ENCODE measurements at regions not wholly inside any gene's neighbourhood (a gene's known extent, or its start where the extent isn't known, plus 50 kb on each side); places are given as distances from the start of the nearest gene placed in this dataset.
"Not testable (repeated sequence)": the region's sequence is repeated elsewhere in the genome, so short reads cannot be mapped to it uniquely, and the experiment has no call there.

DNA sequence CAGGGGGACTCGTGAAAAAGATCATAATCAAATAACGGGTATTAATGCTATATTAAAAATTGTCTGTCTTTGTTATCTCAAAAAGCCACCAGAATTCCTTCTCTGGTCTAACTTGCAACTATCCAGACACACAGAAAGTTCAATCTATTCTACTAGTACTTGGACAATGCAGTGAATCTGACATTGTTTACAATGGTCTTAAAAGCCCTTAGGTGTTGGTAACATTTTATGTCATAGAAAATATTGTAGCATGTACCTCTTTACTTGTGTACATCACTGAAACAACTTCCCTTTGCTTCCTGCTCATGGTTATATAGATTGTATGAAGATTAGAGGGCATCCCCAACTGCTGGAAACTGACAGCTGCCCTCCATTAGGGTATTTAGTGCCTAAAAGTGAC, 71.1 kb upstream of the PPP3CA start:
- DNase-seq (ENCODE audit: low read depth) = no peak

DNA sequence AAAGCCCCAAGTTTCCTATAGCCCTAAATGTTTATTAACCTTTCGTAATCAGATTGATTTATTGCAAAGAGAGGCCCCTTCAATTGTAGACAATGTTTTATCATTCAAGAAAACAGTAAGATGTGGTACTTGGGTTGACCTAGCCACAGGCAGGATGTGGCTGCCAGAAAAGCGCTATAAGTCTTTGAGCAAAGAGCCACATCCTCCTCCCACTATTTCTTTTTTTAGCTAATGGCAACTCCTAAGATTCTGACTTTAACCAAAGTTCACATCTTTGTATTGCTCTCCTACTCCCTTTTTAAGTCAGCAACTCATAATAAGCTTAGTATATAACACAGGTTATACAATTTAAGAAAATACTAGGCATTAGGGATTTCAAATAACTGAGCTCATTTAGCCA, 70.7 kb upstream of the PPP3CA start:
- DNase-seq (ENCODE audit: low read depth) = no peak

DNA sequence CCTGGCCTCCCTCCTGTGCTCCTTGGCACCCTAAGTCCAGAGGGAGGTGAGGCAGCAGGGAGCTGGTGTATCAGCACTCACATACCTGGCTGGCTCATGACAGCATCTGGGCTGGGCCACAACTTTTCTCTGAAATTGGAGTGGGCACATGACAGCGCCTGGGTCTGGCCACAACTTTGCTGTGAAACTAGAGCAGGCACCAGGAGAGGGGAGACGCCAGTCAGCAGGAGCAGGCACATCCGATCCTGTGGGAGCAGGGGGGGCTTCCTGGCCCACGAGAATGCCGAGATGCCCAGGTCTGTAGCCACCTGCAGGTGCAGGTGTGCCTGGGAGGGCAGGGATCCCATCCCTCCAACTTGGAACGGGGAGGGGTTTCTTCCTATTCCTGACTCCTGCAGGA, 69.7 kb upstream of the PPP3CA start:
- no peak for DNase-seq (ENCODE audit: low read depth)

DNA sequence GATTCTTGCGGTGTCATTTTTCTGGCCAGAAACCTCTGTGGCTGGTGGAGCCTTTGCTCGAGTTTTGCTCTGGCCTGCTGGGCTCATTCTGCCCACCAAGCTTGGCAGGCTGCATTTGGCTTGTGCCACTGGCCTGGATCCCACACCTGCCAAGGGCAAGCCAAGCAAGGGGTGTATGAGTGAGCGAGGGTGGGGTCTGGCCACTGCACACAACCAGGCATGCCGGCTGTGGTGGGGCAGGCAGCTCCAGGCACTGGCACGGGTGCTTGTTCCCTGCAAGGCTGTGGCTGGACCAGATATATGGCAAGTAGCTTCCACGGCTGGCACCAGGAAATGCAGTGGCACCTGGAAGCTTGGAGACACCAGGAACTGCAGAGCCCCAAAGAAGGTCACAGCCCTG, 68.6 kb upstream of the PPP3CA start:
- DNase-seq (ENCODE audit: low read depth) = no peak

DNA sequence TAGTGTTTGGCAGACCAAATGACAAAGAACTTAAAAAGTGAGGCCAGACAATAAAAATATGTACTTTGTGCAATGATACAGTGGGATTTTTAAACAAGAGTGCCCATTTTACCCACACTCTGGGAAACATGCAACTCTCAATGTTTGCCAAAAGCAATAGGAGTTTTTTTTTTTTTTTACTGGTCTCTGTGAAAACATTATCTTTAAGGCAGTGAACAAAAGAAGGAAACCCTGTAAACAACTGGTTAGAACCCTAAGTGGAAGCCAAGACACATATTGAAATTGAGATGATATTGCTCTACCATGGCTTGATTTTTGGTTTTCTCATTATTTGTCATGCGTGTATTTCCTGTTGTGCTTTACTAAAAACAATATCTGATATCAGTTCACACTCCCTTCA, 67.2 kb upstream of the PPP3CA start:
- DNase-seq (ENCODE audit: low read depth) = no peak

DNA sequence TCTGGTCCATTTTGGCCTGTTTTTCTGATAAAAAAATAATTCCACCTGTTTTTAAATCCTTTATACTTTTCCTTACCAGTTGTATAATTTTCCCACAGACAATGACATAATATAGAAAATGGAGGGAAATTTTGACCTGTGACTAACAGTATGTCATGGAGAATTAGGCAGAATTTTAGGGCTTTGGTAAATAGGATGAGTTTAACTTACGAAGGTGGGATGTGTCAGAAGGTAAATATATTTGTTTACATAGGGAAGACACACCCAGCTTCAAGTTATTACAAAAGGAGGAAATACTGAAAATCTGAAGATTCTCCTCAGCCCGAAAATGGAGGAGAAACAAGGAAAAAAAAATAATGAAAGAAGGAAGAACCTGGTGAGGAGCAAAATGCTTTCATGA, 64.6 kb upstream of the PPP3CA start:
- no peak for DNase-seq (ENCODE audit: low read depth)

DNA sequence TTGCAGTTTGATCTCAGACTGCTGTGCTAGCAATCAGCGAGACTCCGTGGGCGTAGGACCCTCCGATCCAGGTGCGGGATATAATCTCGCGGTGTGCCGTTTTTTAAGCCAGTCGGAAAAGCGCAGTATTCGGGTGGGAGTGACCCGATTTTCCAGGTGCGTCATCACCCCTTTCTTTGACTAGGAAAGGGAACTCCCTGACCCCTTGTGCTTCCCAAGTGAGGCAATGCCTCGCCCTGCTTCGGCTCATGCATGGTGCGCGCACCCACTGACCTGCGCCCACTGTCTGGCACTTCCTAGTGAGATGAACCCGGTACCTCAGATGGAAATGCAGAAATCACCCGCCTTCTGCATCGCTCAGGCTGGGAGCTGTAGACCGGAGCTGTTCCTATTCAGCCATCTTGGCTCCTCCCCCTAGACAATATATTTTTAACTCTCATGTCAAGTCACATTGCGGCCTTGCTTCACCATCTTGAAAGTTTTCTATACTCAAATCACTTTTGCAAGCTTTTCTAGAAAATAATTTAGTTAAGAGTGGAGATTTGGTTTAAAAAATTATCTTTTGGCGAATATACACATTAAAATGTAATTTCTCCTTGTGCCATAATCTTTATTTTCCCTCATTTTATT, 64.1 kb upstream of the PPP3CA start:
- DNase-seq (ENCODE audit: low read depth) = not testable (repeated sequence)

DNA sequence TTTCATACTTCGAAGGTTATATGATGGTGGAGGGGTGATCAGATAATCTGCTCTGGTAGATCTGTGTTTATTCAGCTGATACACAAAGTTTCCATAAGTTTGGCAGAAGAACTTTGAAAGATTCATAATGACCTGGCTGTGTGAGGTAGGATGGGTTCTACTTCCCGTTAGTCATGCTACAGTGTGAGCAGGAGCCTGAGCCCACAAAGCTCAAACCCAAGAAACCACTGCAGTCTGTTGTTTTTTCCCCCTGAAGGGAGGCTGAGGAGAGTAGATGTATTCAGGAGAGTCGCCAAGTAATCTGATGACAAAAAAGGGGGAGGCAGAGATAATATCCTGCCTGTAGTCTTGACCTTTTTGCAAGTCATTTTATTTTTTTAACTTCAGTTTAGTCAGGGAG, 52.8 kb upstream of the PPP3CA start:
- DNase-seq (ENCODE audit: low read depth) = peak; percentile 76

DNA sequence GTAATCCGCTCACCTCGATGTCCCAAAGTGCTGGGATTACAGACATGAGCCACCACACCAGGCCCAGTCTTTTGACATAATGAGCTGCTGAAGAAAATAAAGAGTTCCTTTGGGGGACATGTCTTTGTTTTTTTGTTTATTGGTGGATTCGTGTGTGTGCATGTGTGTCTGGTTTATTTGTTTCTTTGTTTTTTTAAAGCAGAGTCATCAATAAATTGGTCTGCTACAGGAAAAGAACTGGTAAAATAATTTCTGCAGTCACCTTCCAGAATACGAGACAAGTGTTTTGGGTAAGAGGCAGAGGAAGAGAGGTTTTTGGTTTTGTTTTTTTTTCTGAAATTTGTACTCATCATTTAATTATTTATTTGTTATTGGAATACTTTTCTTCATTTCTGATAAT, 51.5 kb upstream of the PPP3CA start:
- DNase-seq (ENCODE audit: low read depth) = no peak
